GM23248 (cell line): ENCODE measurements at regions not wholly inside any gene's neighbourhood (a gene's known extent, or its start where the extent isn't known, plus 50 kb on each side); places are given as distances from the start of the nearest gene placed in this dataset.

ENCODE experiments used
- EZH2 ChIP-seq: fragments of 200-600 bp; sonication (generic); IDR thresholded peaks from 2 replicates; pipeline ENCODE4 v1.6.1; 2018; ENCODE audit warnings: antibody characterized with exemption, mild to moderate bottlenecking; ENCODE audit not compliant: insufficient read depth, poor library complexity, severe bottlenecking
- EZH2phosphoT487 ChIP-seq: fragments of 200-600 bp; sonication (generic); IDR thresholded peaks from 2 replicates; pipeline ENCODE4 v1.6.1; 2018; ENCODE audit warnings: antibody characterized with exemption, moderate library complexity, mild to moderate bottlenecking, low read depth; ENCODE audit not compliant: insufficient read depth

GRCh38 chr15:46089467-46089935, 454.7 kb downstream of the SQOR start:
- TF ChIP-seq EZH2phosphoT487: no peak
- TF ChIP-seq EZH2: no peak
